IMR-90 (cell line): ENCODE measurements at regions not wholly inside any gene's neighbourhood (a gene's known extent, or its start where the extent isn't known, plus 50 kb on each side); places are given as distances from the start of the nearest gene placed in this dataset.
A peak's percentile ranks its signal among the peaks of the same experiment; 100 is the strongest.

Source experiments
- CTCF ChIP-seq: conservative IDR thresholded peaks from 2 replicates; pipeline ENCODE4 v1.5.1; 2012; ENCODE audit warnings: mild to moderate bottlenecking, low read depth, low read length, improper control_type of control experiment
- MAFK ChIP-seq: IDR thresholded peaks from 2 replicates; pipeline ENCODE4 v1.6.1; 2012; ENCODE audit warnings: low read depth, low read length, improper control_type of control experiment
- MXI1 ChIP-seq: IDR thresholded peaks from 2 replicates; pipeline ENCODE4 v1.6.1; 2012; ENCODE audit warnings: low read depth, mild to moderate bottlenecking, low read length, moderate library complexity, borderline replicate concordance
- POLR2A ChIP-seq: IDR thresholded peaks from 2 replicates; pipeline ENCODE4 v1.6.1; 2012; ENCODE audit warnings: mild to moderate bottlenecking, low read depth, low read length
- SMC3 ChIP-seq: fragments of 150-350 bp; IDR thresholded peaks from 2 replicates; pipeline ENCODE4 v1.6.1; 2016; ENCODE audit warnings: low read depth, mild to moderate bottlenecking, antibody characterized with exemption, low read length, moderate library complexity
- USF2 ChIP-seq: fragments of 150-350 bp; IDR thresholded peaks from 2 replicates; pipeline ENCODE4 v1.6.1; 2017; ENCODE audit warnings: mild to moderate bottlenecking, antibody characterized with exemption, low read length, low read depth

GRCh38 chr3:64319391-64319790 is 94.1 kb upstream of the PRICKLE2 start:
- TF ChIP-seq USF2 (no peak), MXI1 (no peak), POLR2A (no peak), CTCF (0 out of 2 replicates have a peak, but pooled peaks have one; percentile 22), SMC3 (no peak; the same call in 1 of the 2 replicates), MAFK (no peak)
